Effector memory CD8-positive, alpha-beta T cell (primary cell): ENCODE measurements at regions not wholly inside any gene's neighbourhood (a gene's known extent, or its start where the extent isn't known, plus 50 kb on each side); places are given as distances from the start of the nearest gene placed in this dataset.

ENCODE experiments used
- ATAC-seq: fragments of 150-1000 bp; cut with Tn5 transposase; replicated peaks from 2 replicates; pipeline ENCODE4 v1.10.0; 2021; ENCODE audit warnings: mild to moderate bottlenecking, moderate library complexity
- DNase-seq, 3 experiments: peaks; one replicate each; pipeline ENCODE4 v3.0.0; 2021
- H3K27ac Mint-ChIP-seq, 2 donors: one replicate each; pipeline ENCODE4 v1.8.0; 2022; ENCODE audit warnings: mild to moderate bottlenecking in 2 of 2, mixed read lengths in 2 of 2, moderate library complexity in 2 of 2
- H3K27me3 Mint-ChIP-seq, 2 donors: one replicate each; pipeline ENCODE4 v1.8.0; 2022; ENCODE audit warnings: mixed read lengths in 2 of 2
- H3K36me3 Mint-ChIP-seq: one replicate; pipeline ENCODE4 v1.8.0; 2022; ENCODE audit warnings: mild to moderate bottlenecking, moderate library complexity, mixed read lengths; ENCODE audit not compliant: insufficient read depth
- H3K4me1 Mint-ChIP-seq, 2 donors: one replicate each; pipeline ENCODE4 v1.8.0; 2022; ENCODE audit warnings: low read depth in 2 of 2, mixed read lengths in 2 of 2
- H3K4me3 Mint-ChIP-seq, 2 donors: one replicate each; pipeline ENCODE4 v1.8.0; 2022; ENCODE audit warnings: mild to moderate bottlenecking in 2 of 2, mixed read lengths in 2 of 2, moderate library complexity in 2 of 2
- H3K9me3 Mint-ChIP-seq, 2 donors: one replicate each; pipeline ENCODE4 v1.8.0; 2022; ENCODE audit warnings: mixed read lengths in 2 of 2

- Mint-ChIP-seq H3K36me3 (no peaks in the 10 kb centered on the region), H3K27me3 (no peaks in the 10 kb centered on the region), H3K27ac (no peak overlapping the region), H3K9me3 (no peaks in the 10 kb centered on the region), H3K4me3 (no peak overlapping the region), H3K4me1 (no peaks in the 10 kb centered on the region)
- DNase-seq: no peak
- ATAC-seq: no peak
Observed at GRCh38 chr5:90305041-90305720, 104.4 kb downstream of the CETN3 start.

DNA sequence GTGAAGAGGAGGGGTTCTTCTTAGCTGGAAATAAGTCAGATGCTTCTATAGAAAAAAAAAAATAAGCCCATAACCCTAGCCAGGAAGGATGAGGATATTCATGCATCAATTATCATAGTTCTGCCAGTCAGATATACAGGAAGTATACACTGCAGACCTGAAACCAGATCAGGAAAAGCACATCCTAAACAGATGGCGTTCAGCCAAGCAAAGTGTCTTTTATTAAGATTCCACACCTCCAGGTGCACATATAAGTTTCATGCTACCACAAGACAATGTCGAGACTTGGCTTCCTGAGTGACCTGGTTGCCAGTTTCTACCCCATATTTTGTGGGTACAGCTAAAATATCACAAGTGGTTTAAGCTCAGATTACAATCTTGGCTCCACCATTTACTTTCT lies 108.3 kb downstream of the CETN3 start:
- H3K27me3 Mint-ChIP-seq: no peaks in the 10 kb centered on the region
- H3K4me1 Mint-ChIP-seq: no peaks in the 10 kb centered on the region
- no peak for ATAC-seq

GRCh38 chr5:90297045-90297764 lies 112.4 kb downstream of the CETN3 start:
- no peak for DNase-seq
- no peak overlapping the region for H3K27ac Mint-ChIP-seq
- no peak for ATAC-seq
- H3K4me3 Mint-ChIP-seq: no peak overlapping the region
- no peaks in the 10 kb centered on the region for H3K4me1 Mint-ChIP-seq
- H3K36me3 Mint-ChIP-seq: no peaks in the 10 kb centered on the region
- peaks cover 0 to 6% of the 10 kb centered on the region in 2 donors for H3K27me3 Mint-ChIP-seq
- H3K9me3 Mint-ChIP-seq: no peaks in the 10 kb centered on the region

More for the DNA sequence above, 108.3 kb downstream of the CETN3 start:
- Mint-ChIP-seq H3K27ac (no peak overlapping the region), H3K36me3 (no peaks in the 10 kb centered on the region), H3K4me3 (no peak overlapping the region), H3K9me3 (no peaks in the 10 kb centered on the region)
- DNase-seq: no peak

- Mint-ChIP-seq H3K4me1 (no peaks in the 10 kb centered on the region), H3K4me3 (no peak overlapping the region), H3K27me3 (peaks cover 0 to 6% of the 10 kb centered on the region in 2 donors), H3K36me3 (no peaks in the 10 kb centered on the region), H3K9me3 (no peaks in the 10 kb centered on the region), H3K27ac (no peak overlapping the region)
- DNase-seq: no peak
- ATAC-seq: no peak
Observed at GRCh38 chr5:90294604-90295003, 115.0 kb downstream of the CETN3 start.

- H3K4me1 Mint-ChIP-seq: no peaks in the 10 kb centered on the region
- ATAC-seq (no peak), DNase-seq (no peak)
- no peak overlapping the region for H3K27ac Mint-ChIP-seq
- H3K4me3 Mint-ChIP-seq: no peak overlapping the region
- H3K9me3 Mint-ChIP-seq: no peaks in the 10 kb centered on the region
- peaks cover 0 to 6% of the 10 kb centered on the region in 2 donors for H3K27me3 Mint-ChIP-seq
- no peaks in the 10 kb centered on the region for H3K36me3 Mint-ChIP-seq
Observed at GRCh38 chr5:90293931-90294330, 115.6 kb downstream of the CETN3 start.

GRCh38 chr5:90290648-90291047 lies 118.9 kb downstream of the CETN3 start:
- H3K4me1 Mint-ChIP-seq: no peaks in the 10 kb centered on the region
- H3K9me3 Mint-ChIP-seq: no peaks in the 10 kb centered on the region
- DNase-seq (no peak), ATAC-seq (no peak)
- no peaks in the 10 kb centered on the region for H3K36me3 Mint-ChIP-seq
- peaks cover 0 to 6% of the 10 kb centered on the region in 2 donors for H3K27me3 Mint-ChIP-seq
- H3K4me3 Mint-ChIP-seq: no peak overlapping the region
- no peak overlapping the region for H3K27ac Mint-ChIP-seq

DNA sequence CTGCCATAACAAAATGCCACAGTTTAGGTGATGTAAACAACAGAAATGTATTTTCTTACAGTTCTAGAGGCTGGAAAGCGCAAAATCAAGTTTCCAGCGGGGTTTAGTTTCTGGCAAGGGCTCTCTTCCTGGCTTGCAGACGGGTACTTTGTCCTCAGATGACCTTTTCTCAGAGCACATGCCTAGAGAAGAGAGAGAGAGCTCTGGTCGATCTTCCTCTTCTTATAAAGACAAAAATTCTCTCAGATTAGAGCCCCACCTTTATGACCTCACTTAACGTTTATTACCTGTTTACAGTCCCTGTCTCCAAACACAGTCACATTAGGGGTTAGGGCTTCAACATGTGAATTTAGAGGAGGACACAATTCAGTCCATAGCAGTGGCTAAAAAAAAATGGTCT lies 119.7 kb downstream of the CETN3 start:
- H3K9me3 Mint-ChIP-seq: no peaks in the 10 kb centered on the region
- H3K36me3 Mint-ChIP-seq: no peaks in the 10 kb centered on the region
- H3K27me3 Mint-ChIP-seq: peaks cover 0 to 6% of the 10 kb centered on the region in 2 donors
- no peak overlapping the region for H3K27ac Mint-ChIP-seq
- DNase-seq: no peak
- ATAC-seq: no peak
- H3K4me3 Mint-ChIP-seq: no peak overlapping the region
- H3K4me1 Mint-ChIP-seq: no peaks in the 10 kb centered on the region

DNA sequence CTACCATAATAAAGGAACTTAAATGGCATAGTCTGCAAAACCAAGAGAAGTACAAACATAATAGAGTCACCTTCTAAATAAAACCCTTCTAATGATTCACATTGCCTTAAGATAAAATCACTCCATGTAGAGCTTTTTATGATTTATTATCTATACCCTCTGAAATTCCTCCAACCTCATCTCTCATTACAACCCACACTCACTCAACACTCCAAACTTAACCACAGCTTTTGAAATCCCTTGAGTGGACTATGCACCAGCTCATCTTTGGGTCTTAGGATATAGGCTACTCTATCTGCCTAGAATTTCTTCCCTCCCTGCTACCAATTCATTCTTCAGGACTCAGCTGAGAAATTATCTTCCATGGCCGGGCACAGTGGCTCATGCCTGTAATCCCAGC lies 122.5 kb downstream of the CETN3 start:
- DNase-seq: no peak
- peaks cover 0 to 8% of the 10 kb centered on the region in 2 donors for H3K27me3 Mint-ChIP-seq
- H3K36me3 Mint-ChIP-seq: no peaks in the 10 kb centered on the region
- ATAC-seq: no peak
- no peaks in the 10 kb centered on the region for H3K4me1 Mint-ChIP-seq
- no peak overlapping the region for H3K4me3 Mint-ChIP-seq
- H3K9me3 Mint-ChIP-seq: no peaks in the 10 kb centered on the region
- H3K27ac Mint-ChIP-seq: no peak overlapping the region

DNA sequence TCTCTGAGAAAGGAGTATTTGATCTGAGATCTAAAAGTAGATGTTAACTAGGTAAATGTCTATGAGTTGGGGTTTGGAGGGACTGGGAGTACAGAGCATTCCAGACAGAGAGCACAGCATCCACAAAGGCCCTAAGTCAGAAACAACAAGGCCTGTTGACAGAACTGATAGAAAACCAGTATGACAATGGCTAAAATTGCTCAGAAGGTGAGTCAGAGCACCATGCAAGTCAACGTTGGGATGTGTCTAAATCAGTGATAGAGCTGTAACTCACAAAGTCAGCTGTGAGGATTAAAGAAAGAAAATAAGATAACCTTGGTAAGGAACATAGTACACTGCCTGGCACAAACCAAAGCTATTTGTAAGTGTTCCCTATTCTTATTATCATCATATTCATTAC lies 124.0 kb downstream of the CETN3 start:
- no peaks in the 10 kb centered on the region for H3K36me3 Mint-ChIP-seq
- DNase-seq: no peak
- ATAC-seq: no peak

DNA sequence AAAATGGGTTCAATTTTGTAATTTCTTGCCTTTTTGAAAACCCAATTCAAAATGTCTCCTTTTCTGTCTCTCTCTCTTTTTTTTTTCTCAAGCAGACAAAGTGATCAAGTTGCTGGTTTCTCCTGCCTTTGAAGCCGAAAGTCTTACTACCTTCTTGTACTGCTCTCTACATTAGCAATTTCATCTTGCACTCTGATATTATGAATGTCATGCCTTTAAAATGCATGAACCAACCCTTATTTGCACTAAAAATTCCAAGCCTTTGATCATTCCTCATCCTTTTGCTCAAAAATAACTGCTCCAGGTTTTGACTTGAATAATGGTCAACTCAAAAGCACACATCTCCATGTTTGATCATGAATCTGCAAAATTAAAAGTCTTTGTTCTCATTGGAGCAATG lies 125.2 kb downstream of the CETN3 start:
- Mint-ChIP-seq H3K27ac (no peak overlapping the region), H3K27me3 (peaks cover 0 to 8% of the 10 kb centered on the region in 2 donors), H3K4me3 (no peak overlapping the region), H3K4me1 (no peaks in the 10 kb centered on the region), H3K9me3 (no peaks in the 10 kb centered on the region), H3K36me3 (no peaks in the 10 kb centered on the region)
- no peak for DNase-seq
- no peak for ATAC-seq

More for the DNA sequence above, 124.0 kb downstream of the CETN3 start:
- H3K27ac Mint-ChIP-seq: no peak overlapping the region
- no peaks in the 10 kb centered on the region for H3K4me1 Mint-ChIP-seq
- no peaks in the 10 kb centered on the region for H3K9me3 Mint-ChIP-seq
- H3K4me3 Mint-ChIP-seq: no peak overlapping the region
- peaks cover 0 to 8% of the 10 kb centered on the region in 2 donors for H3K27me3 Mint-ChIP-seq

DNA sequence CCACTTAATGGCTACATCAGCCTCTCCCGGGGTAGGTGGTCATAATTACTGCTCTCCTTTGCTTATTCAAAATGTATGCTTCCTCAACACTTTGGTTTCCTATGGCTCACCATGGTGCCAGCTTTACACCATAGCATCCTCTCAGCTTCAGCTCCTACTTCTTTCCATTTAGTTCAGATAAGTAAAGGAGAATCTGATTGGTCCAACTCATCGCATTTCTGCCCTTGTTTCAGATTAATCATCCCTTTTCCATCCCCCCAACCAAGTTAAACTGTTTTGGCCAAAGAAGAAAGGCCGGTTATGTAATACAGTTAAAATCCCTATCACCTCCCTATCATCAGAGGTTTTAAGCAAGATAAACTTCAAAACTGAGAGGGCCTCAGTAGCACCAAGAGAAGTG lies 130.5 kb downstream of the CETN3 start:
- no peaks in the 10 kb centered on the region for H3K9me3 Mint-ChIP-seq
- no peak overlapping the region for H3K4me3 Mint-ChIP-seq
- H3K27ac Mint-ChIP-seq: no peak overlapping the region
- ATAC-seq (no peak), DNase-seq (no peak)
- H3K27me3 Mint-ChIP-seq: peaks cover 0 to 8% of the 10 kb centered on the region in 2 donors
- H3K4me1 Mint-ChIP-seq: no peaks in the 10 kb centered on the region
- H3K36me3 Mint-ChIP-seq: no peaks in the 10 kb centered on the region

GRCh38 chr5:90274216-90274615 lies 135.3 kb downstream of the CETN3 start:
- Mint-ChIP-seq H3K27ac (no peak overlapping the region), H3K4me3 (no peak overlapping the region), H3K4me1 (no peaks in the 10 kb centered on the region), H3K36me3 (no peaks in the 10 kb centered on the region), H3K9me3 (no peaks in the 10 kb centered on the region), H3K27me3 (no peaks in the 10 kb centered on the region)
- DNase-seq (no peak), ATAC-seq (no peak)

GRCh38 chr5:90267646-90268045 lies 141.9 kb downstream of the CETN3 start:
- Mint-ChIP-seq H3K27ac (no peak overlapping the region), H3K27me3 (peaks cover 0 to 5% of the 10 kb centered on the region in 2 donors), H3K4me1 (no peaks in the 10 kb centered on the region), H3K9me3 (no peaks in the 10 kb centered on the region), H3K4me3 (no peak overlapping the region), H3K36me3 (no peaks in the 10 kb centered on the region)
- no peak for DNase-seq
- no peak for ATAC-seq

DNA sequence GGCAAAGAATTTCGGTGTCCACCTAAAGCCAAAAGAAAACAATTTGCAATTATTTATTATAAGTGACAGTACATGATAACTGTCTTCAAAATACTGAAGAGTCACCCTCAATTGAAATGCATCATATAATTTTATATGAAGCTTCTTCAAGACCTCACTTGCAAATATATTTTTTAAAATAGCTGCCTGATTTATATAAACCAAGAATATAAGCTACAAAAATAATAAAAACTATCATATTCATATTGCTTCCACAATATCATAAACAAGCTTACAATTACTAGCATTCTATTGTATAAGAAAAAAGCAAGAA lies 144.1 kb downstream of the CETN3 start:
- Mint-ChIP-seq H3K4me1 (no peaks in the 10 kb centered on the region), H3K4me3 (no peak overlapping the region), H3K9me3 (no peaks in the 10 kb centered on the region), H3K27me3 (peaks cover 0 to 5% of the 10 kb centered on the region in 2 donors), H3K27ac (no peak overlapping the region), H3K36me3 (no peaks in the 10 kb centered on the region)
- ATAC-seq (no peak), DNase-seq (no peak)
